DMS153 (cell line): ENCODE measurements at regions not wholly inside any gene's neighbourhood (a gene's known extent, or its start where the extent isn't known, plus 50 kb on each side); places are given as distances from the start of the nearest gene placed in this dataset.
A peak's percentile ranks its signal among the peaks of the same experiment; 100 is the strongest.

Experiments used
- DNase-seq: peaks from one replicate; lab custom pipeline; 2025; lab: John Stamatoyannopoulos, UW

DNA sequence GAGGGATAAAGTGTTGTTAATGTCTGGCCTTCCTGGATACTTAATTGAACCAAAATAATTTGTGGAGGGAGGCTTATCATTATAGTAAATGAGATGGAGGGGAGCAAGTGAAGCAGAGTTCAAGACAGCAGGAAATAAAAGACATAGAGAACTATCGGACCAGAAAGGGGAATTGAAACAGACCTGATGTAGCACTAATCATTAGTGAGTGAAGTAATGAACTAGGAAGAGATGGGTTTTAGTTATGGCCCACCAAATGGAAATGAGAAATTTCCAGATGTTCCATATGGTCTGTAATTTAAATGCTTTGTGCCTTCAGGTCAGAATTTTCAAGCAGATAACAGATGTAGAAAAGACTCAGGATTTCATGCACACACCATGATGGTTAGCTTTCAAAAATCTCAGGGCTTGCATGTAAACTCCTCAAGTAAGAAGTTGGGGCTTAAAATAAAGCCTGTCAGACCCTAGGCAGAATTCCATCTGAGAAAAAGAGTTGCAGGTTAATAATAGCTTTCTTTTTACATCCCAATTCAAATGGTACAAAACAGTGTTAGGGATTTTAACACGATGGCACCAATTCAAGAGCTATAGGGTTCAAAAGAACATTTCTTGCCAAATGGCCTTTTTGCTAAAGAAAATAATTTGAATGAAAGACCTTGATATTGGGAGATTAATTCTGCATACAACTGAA, 355.8 kb downstream of the FSCB start:
- no peak for DNase-seq

DNA sequence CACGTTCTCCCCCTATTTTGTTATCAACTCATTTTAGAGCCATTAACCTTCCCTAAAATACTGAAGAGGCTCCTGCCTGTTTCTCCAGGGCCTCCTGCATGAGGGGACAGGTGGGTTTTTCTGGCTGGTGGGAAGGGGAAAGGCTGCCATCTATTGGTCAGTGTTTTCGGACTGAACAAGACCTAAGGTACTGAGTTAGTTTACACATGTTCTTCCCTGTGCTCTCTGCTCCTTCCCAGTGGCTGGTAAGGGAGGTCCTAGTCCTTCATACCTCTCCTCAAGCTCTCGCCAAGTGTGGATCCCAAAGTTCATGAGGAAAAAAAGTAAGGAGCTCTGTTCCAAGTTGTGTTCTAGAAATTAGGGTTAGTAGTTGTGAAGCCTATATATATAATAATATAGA, 357.5 kb downstream of the FSCB start:
- no peak for DNase-seq

DNA sequence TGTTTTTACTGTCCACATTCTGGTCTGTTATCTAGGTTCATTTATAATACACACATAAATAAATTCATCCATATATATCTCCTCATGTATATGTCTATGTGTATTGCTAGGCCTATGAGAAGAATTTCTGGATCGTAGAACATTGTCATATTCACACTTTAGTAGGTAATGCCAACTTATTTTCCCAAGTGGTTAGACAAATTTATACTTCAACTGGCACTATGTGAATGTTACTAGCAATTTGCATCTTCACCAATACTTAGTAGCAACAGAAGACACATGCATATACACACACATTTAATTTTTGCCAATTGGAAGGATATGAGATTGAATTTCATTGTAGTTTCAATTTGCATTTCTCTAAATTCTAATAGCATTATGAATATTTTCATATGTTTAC, 365.1 kb downstream of the FSCB start:
- no peak for DNase-seq

DNA sequence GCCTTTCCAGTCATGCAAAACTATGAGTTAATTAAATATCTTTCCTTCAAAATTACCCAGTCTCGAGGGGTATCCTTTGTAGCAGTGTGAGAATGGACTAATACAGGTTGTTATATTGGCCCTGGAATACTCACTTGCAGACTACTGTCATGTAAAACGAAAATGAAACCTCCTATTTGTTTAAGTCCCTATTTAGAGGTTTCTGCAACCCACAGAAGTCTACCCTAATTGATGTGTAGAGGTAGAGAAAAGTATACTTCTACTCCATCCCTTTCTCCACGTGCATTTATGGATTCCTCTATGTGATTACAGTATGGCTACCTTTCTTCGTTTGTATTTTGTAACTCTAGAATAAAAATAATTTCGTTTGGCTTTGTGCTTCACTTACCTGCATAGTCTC, 371.1 kb downstream of the FSCB start:
- no peak for DNase-seq

DNA sequence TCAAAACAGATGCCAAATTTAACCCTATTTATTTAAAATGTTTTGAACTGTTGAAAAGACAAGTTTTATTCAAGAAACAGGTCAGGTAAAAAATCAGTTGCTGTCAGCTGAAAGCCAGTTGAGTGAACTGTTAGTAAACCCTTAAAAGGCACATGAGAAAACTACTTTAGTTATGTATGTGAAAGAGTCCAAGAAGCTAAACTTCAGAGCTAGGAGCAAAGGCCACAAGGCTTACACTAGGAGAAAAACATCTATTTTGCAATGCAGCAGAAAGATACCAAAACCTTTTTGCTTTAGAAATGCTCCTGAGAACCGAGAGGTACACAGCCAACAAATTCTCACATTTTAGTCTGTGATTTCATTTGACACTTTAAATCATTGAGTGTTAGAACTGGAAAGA, 375.2 kb downstream of the FSCB start:
- no peak for DNase-seq

DNA sequence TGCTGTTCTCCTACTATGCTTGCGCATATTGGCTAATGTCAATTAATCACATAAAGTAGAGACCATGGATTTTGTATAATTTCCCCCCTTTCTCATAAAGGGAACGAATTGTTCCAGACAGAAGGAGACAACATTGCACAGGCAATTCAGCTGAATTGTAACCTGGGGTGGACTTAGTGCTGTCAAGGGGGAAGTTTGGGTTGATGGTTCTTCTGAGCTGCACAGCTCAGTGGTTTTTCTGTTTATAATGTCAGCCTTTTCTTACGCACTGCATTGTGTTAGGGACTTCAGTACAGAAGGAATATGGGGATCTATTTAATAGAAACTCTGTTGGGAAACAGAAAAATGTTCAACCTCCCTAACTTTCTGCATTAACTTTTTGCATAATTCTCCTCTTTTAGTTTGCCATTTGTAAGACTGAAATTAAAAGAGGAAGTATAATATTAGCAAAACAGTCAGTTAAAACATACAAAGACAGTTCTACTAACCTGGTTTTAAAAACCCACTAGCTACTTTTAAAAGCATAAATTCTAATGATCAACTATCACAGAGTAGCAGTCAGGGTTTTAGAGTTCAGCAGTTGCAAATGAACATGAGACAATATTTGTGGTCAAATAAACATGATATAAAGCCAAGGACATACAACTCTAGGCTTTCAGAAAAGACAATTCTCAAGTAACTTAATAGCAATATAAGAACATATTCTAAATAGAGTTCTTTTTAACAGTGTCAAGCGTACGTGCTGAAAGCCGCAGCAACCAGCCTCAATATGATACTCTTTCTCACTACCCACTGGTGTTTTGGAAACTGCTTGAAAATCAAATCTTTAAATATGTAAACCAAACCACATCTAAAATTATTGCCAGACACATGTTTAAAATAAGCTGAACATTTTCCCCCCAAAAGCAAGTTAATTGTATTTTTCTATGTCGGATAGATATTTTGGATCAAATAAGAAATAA, 393.0 kb downstream of the FSCB start:
- no peak for DNase-seq

DNA sequence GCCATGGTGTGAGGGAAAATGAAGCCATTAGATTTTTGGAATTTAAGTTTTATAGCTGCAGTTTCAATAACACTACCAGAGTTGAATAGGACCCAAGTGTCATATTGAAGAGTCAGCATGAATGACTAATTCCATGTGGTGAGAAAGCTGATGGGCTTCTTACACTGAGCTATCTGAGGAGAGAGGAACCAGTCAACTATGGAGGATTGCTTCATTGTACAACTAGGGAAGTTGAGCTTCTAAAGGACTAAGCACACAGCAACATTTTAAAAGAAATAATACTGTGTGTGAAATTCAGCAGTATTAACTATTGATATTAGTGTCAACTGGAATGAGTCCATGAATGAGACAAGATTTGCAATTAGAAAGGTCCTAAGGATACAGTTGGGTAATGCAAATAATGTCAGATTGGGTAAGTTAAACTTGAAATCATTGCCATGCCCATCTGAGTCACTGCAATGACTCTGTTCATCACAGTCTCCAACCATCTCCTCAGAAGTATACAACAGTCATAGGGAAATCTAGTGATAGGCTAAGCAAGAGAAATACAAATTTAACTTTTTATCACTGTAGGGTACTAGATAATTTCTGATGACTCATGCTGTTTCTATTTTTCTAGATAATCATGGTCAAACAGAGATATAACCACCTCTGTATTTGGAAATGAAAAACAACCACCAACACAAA, 394.2 kb downstream of the FSCB start:
- no peak for DNase-seq

DNA sequence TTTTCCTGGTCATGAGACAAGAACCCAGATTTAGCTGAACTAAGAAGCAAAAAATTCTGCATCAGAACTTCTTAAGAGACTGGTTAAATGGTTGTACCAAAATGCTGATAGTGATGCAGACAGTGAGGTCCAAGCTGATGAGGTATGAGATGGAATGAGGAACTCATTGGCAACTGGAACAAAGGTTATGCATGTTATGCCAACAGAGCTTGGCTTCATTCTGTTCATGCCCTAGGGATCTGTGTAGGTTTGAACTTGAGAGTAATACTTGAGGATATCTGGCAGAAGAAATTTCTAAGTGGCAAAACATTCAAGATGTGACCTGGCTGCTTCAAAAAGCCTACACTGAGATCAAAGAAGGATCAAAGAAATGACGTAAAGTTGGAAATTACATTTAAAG, 398.0 kb downstream of the FSCB start:
- no peak for DNase-seq

DNA sequence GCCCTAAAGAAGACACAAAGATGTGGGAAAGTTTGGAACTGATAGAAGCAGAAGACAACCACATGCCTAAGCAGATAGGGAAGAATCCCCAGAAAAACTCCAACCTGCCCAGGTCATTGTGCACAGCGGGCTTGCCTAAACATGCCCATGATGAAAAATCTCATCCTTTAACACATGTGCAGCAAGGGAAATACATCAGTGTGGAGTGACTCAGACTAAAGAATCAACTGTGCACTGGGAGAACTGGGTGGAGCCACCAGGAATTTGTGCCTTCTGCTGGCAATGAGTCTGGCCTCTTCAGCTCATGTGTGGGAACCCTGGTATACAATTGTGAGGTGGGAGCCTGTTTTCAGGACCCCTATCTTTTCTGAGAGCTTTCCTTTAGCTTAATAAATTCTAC, 398.5 kb downstream of the FSCB start:
- no peak for DNase-seq

DNA sequence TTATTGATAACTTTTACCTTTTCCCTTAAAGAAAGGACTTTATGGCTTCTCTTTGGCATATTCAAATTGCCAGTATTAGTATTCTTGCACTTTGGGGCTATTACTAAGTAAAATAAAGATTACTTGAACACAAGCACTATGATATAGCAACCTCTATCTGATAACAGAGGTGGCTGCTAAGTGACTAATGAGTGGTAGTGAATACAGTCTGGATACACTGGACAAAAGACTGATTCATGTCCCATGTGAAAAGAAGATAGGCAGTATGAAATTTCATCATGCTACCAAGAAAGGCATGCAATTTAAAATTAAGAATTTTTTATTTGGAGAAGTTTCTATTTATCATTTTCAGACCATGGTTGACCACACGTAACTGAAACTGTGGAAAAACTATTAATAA, 399.9 kb downstream of the FSCB start:
- no peak for DNase-seq

DNA sequence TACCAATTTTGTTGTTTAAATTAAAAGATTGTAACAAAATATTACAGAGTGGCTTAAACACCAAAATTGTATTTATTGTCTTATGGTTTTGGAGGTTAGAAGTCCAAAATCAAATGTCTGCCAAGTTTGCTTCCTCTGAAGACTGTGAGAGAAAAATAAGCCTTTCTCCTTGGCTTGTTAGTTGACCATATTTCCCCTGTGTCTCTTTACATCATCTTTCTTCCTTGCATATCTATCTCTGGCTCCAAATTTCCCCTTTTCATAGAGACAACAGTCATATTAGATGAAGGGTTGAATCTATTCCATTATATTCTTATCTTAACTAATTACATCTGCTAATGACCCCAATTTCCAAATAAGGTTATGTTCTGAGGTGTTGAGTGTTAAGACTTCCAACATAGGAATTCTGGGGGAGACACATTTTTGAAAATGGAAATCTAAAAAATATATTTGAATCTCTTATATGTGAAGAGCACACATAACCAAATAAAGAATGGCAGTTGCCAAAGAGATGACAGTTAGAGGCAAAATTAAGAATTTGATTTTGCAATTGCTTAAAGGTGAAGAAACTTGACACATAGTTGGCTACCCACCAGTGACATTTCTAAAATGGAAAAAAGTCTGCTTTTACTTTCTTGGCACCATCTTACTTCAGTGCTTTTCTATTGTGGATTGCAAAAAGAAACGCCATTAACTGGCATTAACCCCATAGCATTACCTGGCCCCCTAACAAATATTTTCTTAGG, 407.2 kb downstream of the FSCB start:
- no peak for DNase-seq

DNA sequence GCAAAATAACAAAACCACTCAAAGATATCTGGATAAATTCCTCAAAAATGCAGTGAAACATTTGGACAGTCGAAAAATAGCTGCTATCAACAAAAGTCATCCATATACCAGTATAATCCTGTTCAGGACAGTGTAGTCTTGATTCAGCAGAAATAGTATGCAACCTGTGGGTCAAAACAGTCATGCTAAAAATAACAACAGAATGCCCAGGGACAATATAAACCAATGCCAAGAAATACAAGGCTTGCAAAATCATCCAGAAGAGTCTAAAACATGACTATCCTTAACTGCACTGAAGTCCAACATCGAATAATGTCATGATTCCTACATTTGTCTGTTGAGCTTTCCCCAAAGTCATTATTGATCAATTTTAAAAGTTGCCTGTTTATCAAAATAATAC, 425.9 kb downstream of the FSCB start:
- DNase-seq = no peak

DNA sequence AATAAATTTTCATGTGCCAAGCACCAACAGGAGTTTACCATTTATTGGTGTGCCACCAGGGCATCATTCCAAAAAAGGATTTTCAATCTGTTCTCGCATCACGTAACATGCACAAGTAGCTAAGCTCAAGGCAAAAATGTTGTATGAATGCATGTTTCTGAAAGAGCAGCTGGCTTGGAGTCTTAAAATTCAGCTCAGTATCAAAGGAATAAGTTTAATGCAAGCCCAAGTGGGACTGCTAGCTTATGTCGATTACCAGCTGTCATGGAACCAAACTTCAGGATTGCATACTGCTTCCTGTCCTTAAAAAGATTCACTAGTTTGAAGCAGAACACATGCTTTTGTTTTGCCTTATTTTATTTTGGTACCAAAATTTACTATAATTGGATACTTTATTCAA, 437.0 kb downstream of the FSCB start:
- no peak for DNase-seq

DNA sequence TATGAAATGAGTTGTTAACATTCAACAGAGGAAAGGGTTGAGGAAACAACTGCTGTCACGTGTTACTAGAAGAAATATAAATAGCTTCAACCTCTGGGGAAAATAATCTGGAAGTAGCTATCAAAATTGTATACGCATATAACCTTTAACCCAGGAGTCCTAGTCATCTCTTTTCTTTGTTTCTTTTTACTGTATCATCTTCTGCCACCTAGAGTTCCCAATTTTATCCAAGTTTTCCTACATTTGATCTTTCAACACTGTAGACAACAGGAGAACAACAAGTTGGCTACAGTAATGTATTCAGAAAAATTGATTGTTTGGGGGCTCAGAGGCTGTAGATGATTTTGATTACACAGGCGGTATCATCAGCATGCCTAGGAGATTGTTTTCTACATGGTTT, 453.7 kb downstream of the FSCB start:
- no peak for DNase-seq

DNA sequence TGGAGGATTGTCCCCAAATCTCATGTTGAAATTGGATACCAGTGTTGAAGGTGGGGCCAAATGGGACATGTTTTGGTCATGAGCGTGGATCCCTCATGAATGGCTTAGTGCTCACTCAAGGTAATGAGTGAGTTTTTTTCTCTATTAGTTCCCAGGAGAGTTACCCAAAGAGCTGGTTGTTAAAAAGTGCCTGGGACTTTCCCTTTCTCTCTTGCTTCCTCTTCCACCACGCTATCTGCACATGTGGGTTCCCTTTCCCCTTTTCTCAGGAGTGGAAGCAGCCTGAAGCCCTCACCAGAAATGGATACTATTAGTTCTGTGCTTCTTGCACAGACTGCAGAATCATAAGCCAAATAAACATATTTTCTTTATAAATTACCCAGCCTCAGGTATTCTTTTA, 465.4 kb downstream of the FSCB start:
- DNase-seq = no peak

DNA sequence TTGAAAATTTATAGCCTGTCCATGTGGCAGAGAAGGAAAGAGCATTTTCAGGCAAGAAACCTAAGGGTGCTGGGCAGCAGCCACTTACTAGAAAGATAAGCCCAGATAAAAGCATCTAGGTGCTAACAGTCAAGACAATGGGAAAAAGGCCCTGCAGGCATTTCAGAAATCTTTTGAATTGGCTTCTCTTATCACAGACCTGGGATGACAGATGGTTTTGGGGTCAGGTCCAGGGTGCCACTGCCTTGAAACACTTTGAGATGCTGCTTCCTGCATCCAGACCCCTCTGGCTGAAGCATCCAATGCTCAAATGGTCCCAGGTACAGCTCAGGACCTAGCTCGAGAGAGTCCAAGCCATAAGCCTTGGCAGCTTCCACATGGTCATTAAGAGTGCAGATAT, 466.5 kb downstream of the FSCB start:
- no peak for DNase-seq

DNA sequence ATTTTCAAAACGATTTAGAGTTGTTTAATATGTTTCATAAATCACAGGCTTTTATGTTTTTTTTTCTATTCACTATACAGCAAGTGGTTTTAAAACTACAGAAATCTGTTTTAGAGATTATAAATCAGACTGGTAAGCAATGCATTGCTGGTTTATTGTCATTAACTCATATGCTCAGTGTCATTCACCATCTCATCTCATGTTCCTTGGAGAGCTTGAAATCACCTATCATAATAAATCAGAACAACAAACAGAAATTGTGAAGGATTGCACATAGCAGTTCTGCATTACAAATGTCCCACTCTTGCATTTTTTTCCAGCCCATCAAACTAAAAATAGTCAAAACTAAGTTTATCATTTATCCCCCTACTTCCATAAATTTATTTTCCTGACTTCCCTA, 470.8 kb downstream of the FSCB start:
- DNase-seq = no peak

DNA sequence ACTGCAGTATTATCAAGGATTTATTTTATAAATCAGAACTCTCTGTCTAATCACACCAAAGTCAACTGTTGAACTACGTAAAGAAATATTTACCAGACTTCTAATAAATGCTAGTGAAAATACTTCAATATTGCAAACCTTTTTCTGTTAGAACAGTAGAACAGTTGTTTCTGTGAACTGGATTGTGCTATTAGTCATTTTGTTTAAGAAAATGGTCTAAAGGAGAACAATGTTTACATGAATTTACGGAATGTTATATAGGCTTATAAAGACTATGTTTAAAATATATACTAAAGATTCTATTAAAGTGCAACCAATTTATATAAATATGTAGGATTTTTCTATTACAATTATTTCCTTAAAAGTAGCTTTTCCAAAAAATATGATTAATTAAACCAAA, 471.4 kb downstream of the FSCB start:
- no peak for DNase-seq

DNA sequence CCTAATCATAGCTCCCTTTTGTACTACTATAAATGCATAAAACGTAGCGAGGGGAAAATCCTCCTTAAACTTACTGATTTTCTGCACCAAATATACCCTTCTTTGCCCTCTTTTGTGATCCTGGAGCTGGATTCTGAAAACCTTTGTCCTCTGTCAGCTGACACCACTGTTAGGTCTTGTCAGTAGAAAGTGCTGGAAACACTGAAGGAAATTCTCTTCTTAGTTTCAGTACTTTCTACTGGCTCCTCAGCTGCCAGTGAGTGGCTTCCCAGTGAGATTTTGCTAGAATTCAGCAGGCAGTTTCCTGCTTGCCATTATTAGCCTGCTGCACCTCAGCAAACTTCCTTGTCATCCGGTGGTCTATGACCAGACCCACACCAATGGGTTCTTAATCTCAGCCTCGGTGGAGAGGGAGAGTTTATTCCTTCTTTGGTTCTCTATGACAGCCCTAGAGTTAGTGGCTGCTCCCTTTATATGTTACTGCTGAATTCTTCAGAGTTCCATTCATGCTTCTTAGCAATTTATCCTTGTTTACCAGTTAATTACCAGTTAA, 476.2 kb downstream of the FSCB start:
- peak; percentile 24 for DNase-seq

DNA sequence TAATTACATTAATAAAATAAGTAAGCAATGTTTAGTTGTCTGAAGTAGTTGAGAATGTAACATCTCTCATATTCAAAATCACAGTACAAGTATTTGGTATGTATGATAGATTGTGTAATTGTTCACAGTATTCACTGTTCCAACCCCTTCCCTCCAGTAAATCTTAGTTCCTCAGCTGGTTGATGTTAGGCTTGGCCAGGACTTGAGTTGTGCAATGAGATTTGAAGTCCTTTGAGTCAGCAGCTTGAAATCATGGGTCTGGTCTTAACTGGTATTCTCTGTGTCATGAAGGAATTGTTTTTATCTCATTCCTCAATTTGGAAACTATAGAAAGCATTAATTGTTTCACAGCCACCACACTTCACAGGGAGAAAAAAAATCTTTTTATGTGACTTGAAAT, 477.1 kb downstream of the FSCB start:
- no peak for DNase-seq

DNA sequence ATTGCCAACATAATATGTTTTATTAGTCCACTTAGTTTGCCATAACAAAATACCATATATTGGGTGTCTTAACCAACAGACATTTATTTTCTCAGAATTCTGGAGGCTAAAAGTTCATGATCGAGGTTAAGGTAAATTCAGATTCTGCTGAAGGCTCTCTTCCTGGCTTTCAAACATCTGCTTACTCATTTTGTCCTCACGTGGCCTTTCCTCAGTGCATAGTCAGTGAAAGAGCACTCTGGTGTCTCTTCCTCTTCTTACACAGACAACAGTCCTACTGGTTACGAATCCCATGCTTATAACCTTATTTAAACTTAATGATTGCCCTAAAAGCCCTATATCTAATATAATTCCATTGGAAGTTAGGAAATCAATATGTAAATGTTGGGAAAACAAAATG, 479.7 kb downstream of the FSCB start:
- no peak for DNase-seq

DNA sequence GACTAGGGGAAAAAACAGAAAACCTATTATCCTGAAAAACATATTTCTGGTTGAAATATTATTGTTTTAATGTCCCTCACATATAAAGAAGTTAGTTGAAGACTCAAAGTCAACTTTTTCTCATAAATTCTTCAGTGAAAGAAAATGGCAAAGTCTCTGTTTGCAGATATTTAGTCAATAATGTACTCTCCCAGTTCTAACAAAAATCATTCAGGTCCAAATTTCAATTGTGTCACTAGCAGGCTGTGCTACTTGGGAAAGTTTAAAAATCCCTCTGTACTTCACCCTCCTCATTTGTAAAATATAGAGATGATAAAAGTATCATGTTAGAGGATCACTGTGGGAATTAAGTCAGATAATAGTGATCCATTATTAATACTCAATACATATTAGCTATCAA, 496.5 kb downstream of the FSCB start:
- no peak for DNase-seq
